ENCODE measurements at regions not wholly inside any gene's neighbourhood (a gene's known extent, or its start where the extent isn't known, plus 50 kb on each side); places are given as distances from the start of the nearest gene placed in this dataset.

- no peak for TF ChIP-seq POLR2AphosphoS5 (IDR thresholded peaks at IDR 0.05)
- no peak for TF ChIP-seq POLR2A (IDR thresholded peaks at IDR 0.05)
Measured at GRCh38 chr6:15751721-15752350, 89.0 kb upstream of the DTNBP1 start.

All from breast epithelium (tissue), 3 donors.